Choroid plexus epithelial cell (primary cell): ENCODE measurements at regions not wholly inside any gene's neighbourhood (a gene's known extent, or its start where the extent isn't known, plus 50 kb on each side); places are given as distances from the start of the nearest gene placed in this dataset.

Experiments used
- DNase-seq: peaks from one replicate; pipeline ENCODE4 v3.0.0-alpha.2; 2010; ENCODE audit warnings: low read depth
- H3K4me3 ChIP-seq: 2 replicates; pipeline ENCODE4 v1.5.1; 2011; ENCODE audit warnings: low read depth, mild to moderate bottlenecking, control low read depth, low read length, moderate library complexity
- CTCF ChIP-seq: conservative IDR thresholded peaks from 2 replicates; pipeline ENCODE4 v1.5.1; 2011; ENCODE audit warnings: low read depth, mild to moderate bottlenecking, control low read depth, inconsistent platforms, low read length, moderate library complexity

DNA sequence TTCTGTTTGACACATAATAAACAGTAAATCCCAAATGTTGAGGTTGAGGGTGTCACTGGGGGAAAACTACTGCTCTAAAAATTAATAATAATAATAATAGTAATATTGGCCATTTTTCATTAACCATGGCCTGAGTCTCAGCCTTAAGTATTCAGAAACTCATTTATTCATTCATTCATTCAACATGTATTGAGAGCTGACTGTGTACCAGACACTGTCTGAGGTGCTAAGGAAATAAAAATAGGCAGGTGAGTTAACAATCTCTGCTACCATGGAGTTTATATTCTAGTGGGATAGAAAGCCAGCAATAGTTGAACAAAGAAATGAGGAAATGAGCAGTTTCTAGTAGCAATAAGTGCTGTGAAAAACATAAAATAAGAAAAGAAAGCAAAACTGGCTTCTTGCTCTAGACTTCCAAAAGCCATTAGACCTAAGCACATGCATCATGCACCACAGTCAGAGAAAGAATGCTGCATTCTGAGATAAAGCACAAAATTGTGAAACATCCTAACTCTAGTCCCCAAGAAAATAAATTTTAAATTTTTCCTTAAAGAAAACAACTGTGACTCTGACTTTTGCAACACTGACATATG is 278.7 kb downstream of the RCHY1 start:
- no peak for TF ChIP-seq CTCF
- H3K4me3 ChIP-seq, result no peak overlapping the region

GRCh38 chr4:75232546-75232945 is 281.7 kb downstream of the RCHY1 start:
- no peak for TF ChIP-seq CTCF
- no peak overlapping the region for H3K4me3 ChIP-seq
- DNase-seq, result no peak

More for the DNA sequence above, 278.7 kb downstream of the RCHY1 start:
- DNase-seq, result no peak

DNA sequence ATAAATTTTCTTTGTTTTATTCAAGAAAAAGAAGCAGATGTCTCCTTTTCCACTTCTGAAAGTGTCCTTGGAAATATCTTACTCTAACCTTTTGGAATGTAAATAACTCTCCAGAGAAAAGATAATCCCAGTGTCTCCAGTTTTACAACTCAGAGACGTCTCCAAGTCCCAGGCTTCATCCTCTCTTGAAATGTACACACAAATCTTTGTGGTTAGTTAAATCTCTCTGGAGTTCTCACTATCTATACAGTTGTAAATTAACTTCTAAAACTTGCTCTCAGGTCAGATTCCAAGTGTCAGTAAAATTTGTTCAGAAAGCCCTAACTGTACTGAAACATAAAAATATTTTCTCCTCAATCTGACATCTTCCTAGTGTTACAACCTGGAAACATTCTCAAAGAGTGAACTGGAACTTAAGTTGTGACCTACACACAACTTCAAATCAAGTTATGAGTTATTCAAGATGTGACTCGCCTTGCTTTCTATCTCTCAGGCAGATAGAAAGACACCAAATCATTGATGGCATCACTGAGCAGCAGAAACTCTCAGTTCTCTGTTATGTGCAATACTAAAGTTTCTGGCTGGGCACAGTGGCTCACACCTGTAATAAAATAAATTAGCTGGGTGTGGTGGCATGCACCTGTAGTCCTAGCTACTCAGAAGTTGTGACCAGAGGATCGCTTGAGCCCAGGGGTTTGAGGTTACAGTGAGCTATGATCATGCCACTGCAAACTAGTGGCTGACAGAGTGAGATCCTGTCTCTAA is 284.2 kb downstream of the RCHY1 start:
- no peak overlapping the region for H3K4me3 ChIP-seq
- TF ChIP-seq CTCF, result no peak
- DNase-seq, result no peak

- no peak for DNase-seq
- H3K4me3 ChIP-seq, result no peak overlapping the region
- no peak for TF ChIP-seq CTCF
Measured at GRCh38 chr4:75213480-75213879, 280.6 kb downstream of the PARM1 start.

- DNase-seq, result no peak
- no peak overlapping the region for H3K4me3 ChIP-seq
- no peak for TF ChIP-seq CTCF
Measured at GRCh38 chr4:75211422-75211821, 278.5 kb downstream of the PARM1 start.

GRCh38 chr4:75207902-75208301 is 275.0 kb downstream of the PARM1 start:
- DNase-seq, result no peak
- no peak for TF ChIP-seq CTCF

GRCh38 chr4:75195111-75195510 is 262.2 kb downstream of the PARM1 start:
- no peak for DNase-seq
- H3K4me3 ChIP-seq, result no peak overlapping the region
- TF ChIP-seq CTCF, result no peak

More at GRCh38 chr4:75207902-75208301, 275.0 kb downstream of the PARM1 start:
- no peak overlapping the region for H3K4me3 ChIP-seq
